ENCODE measurements at regions not wholly inside any gene's neighbourhood (a gene's known extent, or its start where the extent isn't known, plus 50 kb on each side); places are given as distances from the start of the nearest gene placed in this dataset.

DNA sequence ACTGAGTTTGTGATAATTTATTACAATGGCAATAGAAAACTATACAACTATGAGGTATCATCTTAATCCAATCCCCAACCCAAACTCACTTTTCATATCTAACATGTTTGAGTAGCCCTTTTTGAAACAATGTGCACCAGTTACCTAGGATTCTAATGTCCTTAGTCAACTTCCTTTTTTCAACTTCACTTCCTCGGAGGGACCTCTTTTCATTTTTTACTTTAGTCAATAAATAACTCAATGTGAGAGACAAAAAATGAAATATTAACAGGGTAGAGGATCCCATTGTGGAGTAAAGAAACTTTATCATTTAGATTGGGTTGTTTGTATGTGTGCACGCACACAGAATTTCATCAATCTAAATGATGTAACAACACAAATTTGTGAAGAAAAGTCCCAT, 193.6 kb upstream of the LRRC3B start:
- intact Hi-C loops (cut with DNase I; ENCODE audit: low total_unique reads) = no loop called here
- TF ChIP-seq POLR2A (IDR thresholded peaks at IDR 0.05) (no peak), POLR2AphosphoS5 (IDR thresholded peaks at IDR 0.05) (no peak)
- TF ChIP-seq, protein P1, sequence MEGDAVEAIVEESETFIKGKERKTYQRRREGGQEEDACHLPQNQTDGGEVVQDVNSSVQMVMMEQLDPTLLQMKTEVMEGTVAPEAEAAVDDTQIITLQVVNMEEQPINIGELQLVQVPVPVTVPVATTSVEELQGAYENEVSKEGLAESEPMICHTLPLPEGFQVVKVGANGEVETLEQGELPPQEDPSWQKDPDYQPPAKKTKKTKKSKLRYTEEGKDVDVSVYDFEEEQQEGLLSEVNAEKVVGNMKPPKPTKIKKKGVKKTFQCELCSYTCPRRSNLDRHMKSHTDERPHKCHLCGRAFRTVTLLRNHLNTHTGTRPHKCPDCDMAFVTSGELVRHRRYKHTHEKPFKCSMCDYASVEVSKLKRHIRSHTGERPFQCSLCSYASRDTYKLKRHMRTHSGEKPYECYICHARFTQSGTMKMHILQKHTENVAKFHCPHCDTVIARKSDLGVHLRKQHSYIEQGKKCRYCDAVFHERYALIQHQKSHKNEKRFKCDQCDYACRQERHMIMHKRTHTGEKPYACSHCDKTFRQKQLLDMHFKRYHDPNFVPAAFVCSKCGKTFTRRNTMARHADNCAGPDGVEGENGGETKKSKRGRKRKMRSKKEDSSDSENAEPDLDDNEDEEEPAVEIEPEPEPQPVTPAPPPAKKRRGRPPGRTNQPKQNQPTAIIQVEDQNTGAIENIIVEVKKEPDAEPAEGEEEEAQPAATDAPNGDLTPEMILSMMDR (IDR thresholded peaks at IDR 0.05 in 8 of 11, conservative IDR thresholded peaks at IDR 0.05 in 3 of 11) = no peak
- 49 to 56% (median 51%) methylated on average over 2 of the region's 2 CpGs for WGBS, 5 donors

DNA sequence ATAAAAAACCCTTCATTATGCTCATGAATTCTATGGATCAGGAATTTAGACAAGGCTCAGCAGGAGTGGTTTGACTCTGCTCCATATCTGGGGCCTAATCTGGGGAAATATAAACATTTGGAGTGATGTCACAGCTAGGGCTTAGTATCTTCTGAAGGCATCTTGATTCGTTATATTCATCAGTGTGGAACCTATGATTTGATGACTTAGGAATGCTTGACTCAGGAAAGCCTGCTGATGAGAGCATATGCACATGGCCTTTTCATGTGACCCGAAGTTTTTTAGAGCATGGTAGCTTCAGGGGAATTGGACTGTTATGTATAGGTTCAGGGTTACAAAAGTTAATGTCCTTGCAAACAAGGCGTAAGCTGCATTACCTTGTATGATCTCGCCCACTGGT, 184.9 kb upstream of the LRRC3B start:
- WGBS, 5 donors = 78 to 92% (median 81%) methylated on average over 4 of the region's 4 CpGs
- Histone ChIP-seq H3K27me3 (replicated peaks in 1 of 7) (no peaks in the 10 kb centered on the region), H3K4me1 (no peaks in the 10 kb centered on the region), H3K9me3 (peaks cover 0 to 13% (median 3%) of the 10 kb centered on the region in 8 donors), H3K4me3 (no peak overlapping the region), H3K36me3 (no peaks in the 10 kb centered on the region), H3K27ac (no peak overlapping the region)
- no peak for DNase-seq
- TF ChIP-seq, protein P1 (IDR thresholded peaks at IDR 0.05 in 8 of 11, conservative IDR thresholded peaks at IDR 0.05 in 3 of 11) = no peak
- no peak for TF ChIP-seq POLR2A (IDR thresholded peaks at IDR 0.05)
- no peak for TF ChIP-seq POLR2AphosphoS5 (IDR thresholded peaks at IDR 0.05)
- intact Hi-C loops (cut with DNase I; ENCODE audit: low total_unique reads) = no loop called here

More for the DNA sequence above, 193.6 kb upstream of the LRRC3B start:
- no peak for DNase-seq
- H3K4me3 ChIP-seq = no peak overlapping the region
- H3K27ac ChIP-seq = no peak overlapping the region
- H3K9me3 ChIP-seq = no peaks in the 10 kb centered on the region
- no peaks in the 10 kb centered on the region for H3K36me3 ChIP-seq
- no peaks in the 10 kb centered on the region for H3K27me3 ChIP-seq (replicated peaks in 1 of 7)
- no peaks in the 10 kb centered on the region for H3K4me1 ChIP-seq

DNA sequence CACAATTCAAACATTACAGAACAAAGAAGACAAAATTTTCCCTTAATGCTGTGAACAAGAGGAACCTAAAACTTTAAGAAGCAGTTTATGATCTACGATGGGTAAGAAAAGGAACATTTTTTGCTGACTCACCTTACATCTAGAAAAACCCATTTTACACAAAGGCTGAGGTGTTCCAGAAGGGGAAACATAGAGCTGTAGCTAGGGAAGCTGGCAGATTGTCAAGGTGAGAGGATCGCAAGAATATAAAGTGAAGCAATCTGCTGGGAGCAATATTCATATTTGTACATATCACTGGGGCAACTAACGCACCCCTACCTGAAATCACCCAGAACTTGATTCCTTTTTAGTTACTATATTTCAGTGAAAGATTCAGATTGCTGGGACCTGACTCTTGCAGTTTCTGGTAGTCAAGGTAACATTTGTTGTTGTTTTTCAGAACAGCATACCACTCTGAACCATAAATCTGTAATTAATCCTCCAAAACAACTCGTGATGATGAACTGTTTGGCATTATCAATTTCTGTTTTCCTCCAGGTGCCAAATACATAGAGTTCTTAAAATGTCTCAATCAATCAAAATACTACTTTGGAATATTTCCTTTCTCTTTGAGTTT, 184.1 kb upstream of the LRRC3B start:
- WGBS, 5 donors = 38 to 79% (median 56%) methylated on average over 4 of the region's 4 CpGs
- DNase-seq = no peak
- intact Hi-C loops (cut with DNase I; ENCODE audit: low total_unique reads) = no loop called here
- H3K9me3 ChIP-seq = peaks cover 0 to 13% (median 3%) of the 10 kb centered on the region in 8 donors
- no peaks in the 10 kb centered on the region for H3K27me3 ChIP-seq (replicated peaks in 1 of 7)
- H3K27ac ChIP-seq = no peak overlapping the region
- no peaks in the 10 kb centered on the region for H3K36me3 ChIP-seq
- no peaks in the 10 kb centered on the region for H3K4me1 ChIP-seq
- TF ChIP-seq, protein P1 (IDR thresholded peaks at IDR 0.05 in 8 of 11, conservative IDR thresholded peaks at IDR 0.05 in 3 of 11) = no peak
- TF ChIP-seq POLR2AphosphoS5 (IDR thresholded peaks at IDR 0.05) (no peak), POLR2A (IDR thresholded peaks at IDR 0.05) (no peak)
- no peak overlapping the region for H3K4me3 ChIP-seq

DNA sequence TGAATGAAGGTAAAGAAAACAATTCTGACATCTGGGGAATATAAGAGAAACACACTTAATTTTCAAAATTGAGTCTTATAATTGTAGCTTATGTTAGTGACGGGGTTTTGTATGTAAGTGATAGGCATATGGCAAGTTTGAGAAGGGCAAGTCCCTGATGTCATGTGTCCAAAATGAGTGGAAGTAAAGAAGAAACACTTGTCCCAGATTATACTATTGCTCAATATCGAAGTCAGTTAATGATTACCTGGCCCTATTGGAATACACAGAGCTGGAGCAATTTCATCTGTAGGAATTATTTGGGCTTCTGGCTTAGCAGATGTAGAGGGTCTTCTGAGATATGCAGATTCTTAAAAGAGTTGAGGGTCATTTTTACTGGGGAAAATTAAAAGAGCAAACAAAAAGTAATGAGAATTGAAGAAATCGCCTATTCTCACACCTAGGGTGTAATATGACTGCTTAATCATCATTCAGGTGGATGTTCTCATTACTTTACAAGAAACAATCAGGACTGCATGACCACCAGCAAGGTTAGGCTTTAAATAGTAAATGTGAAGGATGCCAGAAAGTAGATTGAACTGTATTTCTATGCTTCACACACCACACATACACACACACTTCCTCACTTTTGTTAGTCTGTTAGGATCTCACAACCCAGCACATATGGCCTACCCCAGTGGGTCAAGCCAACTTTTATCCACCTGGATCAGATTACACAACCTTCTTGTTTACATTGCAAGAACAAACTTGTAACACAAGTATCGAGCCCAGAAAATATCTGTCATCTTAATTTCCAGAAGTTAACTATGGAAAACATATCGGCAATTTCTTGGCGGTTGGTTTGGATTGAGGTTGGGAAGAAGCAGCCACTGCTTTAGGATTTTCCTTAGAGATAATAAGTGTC, 183.3 kb upstream of the LRRC3B start:
- 72 to 87% (median 79%) methylated on average over 6 of the region's 6 CpGs for WGBS, 5 donors
- TF ChIP-seq POLR2AphosphoS5 (IDR thresholded peaks at IDR 0.05) (no peak), POLR2A (IDR thresholded peaks at IDR 0.05) (no peak)
- TF ChIP-seq, protein P1 (IDR thresholded peaks at IDR 0.05 in 8 of 11, conservative IDR thresholded peaks at IDR 0.05 in 3 of 11) = no peak
- no peak overlapping the region for H3K27ac ChIP-seq
- DNase-seq = no peak
- H3K4me1 ChIP-seq = no peaks in the 10 kb centered on the region
- no peak overlapping the region for H3K4me3 ChIP-seq
- intact Hi-C loops (cut with DNase I; ENCODE audit: low total_unique reads) = no loop called here
- peaks cover 0 to 13% (median 3%) of the 10 kb centered on the region in 8 donors for H3K9me3 ChIP-seq
- no peaks in the 10 kb centered on the region for H3K36me3 ChIP-seq
- no peaks in the 10 kb centered on the region for H3K27me3 ChIP-seq (replicated peaks in 1 of 7)

All from spleen (tissue), 11 donors.